ENCODE measurements at regions not wholly inside any gene's neighbourhood (a gene's known extent, or its start where the extent isn't known, plus 50 kb on each side); places are given as distances from the start of the nearest gene placed in this dataset.

DNA sequence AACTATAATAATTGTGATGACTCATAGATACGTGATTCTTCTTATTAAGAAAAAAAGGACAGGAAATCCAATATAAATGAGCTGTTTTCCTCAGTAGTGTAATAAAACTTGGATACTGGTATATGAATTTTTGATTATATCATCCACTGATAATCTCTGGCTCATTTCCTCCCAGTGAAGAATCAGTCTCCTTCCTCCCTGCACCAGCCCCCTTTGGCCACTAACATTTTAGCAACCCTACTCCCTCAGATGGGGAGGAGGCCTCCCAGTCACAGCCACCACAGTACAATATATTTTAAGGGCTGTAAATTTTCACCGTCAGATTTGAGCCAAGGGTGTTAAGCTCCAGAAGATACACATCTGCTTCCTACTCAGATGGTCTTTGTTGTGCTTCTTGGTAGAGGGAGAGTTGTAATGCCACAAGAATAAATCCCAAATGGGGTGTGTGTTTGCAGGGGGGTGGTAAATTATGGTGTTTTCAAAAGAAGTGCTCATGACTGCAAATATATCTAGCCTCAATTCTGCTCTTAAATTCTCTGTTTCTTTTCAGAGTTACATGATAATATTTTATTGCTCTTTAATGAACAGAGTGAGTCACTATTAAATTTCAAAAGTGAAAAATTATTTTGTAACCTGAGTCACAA, 153.5 kb downstream of the HLX start:
- WGBS, 2 donors: 56 to 63% methylated on average over 2 of the region's 2 CpGs
- no peaks in the 10 kb centered on the region for H3K27me3 ChIP-seq
- no peaks in the 10 kb centered on the region for H3K9me3 ChIP-seq
- intact Hi-C loops (cut with DNase I; ENCODE audit: low total_unique reads): no loop called here
- H3K4me1 ChIP-seq: no peaks in the 10 kb centered on the region
- no peak for DNase-seq
- H3K4me3 ChIP-seq: no peak overlapping the region
- TF ChIP-seq, protein P1, sequence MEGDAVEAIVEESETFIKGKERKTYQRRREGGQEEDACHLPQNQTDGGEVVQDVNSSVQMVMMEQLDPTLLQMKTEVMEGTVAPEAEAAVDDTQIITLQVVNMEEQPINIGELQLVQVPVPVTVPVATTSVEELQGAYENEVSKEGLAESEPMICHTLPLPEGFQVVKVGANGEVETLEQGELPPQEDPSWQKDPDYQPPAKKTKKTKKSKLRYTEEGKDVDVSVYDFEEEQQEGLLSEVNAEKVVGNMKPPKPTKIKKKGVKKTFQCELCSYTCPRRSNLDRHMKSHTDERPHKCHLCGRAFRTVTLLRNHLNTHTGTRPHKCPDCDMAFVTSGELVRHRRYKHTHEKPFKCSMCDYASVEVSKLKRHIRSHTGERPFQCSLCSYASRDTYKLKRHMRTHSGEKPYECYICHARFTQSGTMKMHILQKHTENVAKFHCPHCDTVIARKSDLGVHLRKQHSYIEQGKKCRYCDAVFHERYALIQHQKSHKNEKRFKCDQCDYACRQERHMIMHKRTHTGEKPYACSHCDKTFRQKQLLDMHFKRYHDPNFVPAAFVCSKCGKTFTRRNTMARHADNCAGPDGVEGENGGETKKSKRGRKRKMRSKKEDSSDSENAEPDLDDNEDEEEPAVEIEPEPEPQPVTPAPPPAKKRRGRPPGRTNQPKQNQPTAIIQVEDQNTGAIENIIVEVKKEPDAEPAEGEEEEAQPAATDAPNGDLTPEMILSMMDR (IDR thresholded peaks at IDR 0.05): no peak
- no peak for TF ChIP-seq POLR2A (IDR thresholded peaks at IDR 0.05)
- H3K27ac ChIP-seq: no peak overlapping the region
- H3K36me3 ChIP-seq (ENCODE audit: low read depth, missing control alignments): no peaks in the 10 kb centered on the region

DNA sequence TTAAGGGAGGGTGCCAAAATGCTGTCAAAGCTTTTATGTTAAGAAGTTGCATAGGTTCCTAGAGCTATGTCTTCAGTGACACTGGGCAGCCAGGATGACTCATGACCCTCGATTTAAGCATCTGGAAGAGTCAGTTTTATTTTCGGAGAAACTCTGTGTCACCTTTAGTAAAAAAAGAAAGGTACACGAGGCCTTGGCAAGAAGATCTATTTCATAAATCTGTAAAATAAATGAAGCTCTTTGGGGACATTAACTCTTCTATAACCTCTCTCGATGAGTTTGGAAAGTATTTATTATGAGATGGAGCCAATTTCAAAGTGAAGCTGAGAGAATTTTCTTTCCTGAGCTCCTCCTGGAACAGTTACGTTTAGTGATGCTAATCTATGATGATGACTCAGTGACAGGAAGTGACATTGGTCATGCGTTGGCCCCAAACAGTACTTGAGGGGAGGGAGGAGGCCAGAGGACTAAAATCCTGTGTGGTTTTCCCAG, 156.5 kb downstream of the HLX start:
- 59 to 61% methylated on average over 6 of the region's 6 CpGs for WGBS, 2 donors
- intact Hi-C loops (cut with DNase I; ENCODE audit: low total_unique reads): no loop called here
- Histone ChIP-seq H3K27me3 (no peaks in the 10 kb centered on the region), H3K36me3 (ENCODE audit: low read depth, missing control alignments) (no peaks in the 10 kb centered on the region), H3K9me3 (no peaks in the 10 kb centered on the region), H3K4me1 (no peaks in the 10 kb centered on the region), H3K27ac (no peak overlapping the region), H3K4me3 (no peak overlapping the region)
- TF ChIP-seq, protein P1 (IDR thresholded peaks at IDR 0.05): no peak
- TF ChIP-seq POLR2A (IDR thresholded peaks at IDR 0.05): no peak
- no peak for DNase-seq

DNA sequence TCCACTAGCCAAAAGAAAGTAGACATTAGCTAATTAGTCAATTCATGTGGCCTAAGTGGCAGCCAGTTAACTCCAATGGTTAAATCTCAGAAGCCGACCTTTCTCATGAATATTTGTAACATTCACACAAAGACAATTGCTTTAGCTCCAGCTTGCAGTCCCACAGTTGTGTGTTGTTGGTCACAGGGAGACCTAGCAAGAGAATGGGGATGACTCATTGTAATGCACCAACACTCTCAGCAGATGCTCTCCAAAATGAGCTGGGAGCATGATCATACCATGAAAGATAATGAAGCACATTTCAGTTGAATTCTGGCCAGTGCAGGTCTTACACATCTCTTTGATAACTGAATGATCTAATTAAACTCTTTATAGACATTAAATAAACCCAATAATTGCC, 160.4 kb downstream of the HLX start:
- Histone ChIP-seq H3K27ac (no peak overlapping the region), H3K9me3 (no peaks in the 10 kb centered on the region), H3K4me1 (no peaks in the 10 kb centered on the region), H3K4me3 (no peak overlapping the region), H3K27me3 (no peaks in the 10 kb centered on the region), H3K36me3 (ENCODE audit: low read depth, missing control alignments) (no peaks in the 10 kb centered on the region)
- TF ChIP-seq, protein P1 (IDR thresholded peaks at IDR 0.05): no peak
- no peak for TF ChIP-seq POLR2A (IDR thresholded peaks at IDR 0.05)
- WGBS, 2 donors: 79 to 95% methylated on average over 1 of the region's 1 CpG
- intact Hi-C loops (cut with DNase I; ENCODE audit: low total_unique reads): no loop called here
- DNase-seq: no peak

DNA sequence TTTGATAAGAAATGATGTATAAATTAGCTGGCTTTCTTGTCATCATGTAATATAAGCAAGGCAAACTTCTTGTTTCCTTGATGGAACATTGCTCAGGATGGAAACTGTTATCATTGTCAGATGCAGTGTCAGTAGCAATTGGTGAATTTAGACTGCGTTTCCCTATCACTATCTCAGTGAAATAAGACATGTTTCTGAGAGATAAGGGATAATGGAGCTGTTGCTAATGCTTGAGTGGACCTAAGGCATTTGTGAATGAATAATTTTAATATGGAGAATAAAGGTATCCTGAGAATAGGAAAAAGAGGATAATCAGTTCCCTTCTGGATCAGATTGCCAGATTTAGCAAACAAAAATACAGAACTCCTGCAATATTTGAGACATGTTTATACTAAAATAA, 160.9 kb downstream of the HLX start:
- Histone ChIP-seq H3K4me1 (no peaks in the 10 kb centered on the region), H3K27me3 (no peaks in the 10 kb centered on the region), H3K9me3 (no peaks in the 10 kb centered on the region), H3K4me3 (no peak overlapping the region), H3K27ac (no peak overlapping the region), H3K36me3 (ENCODE audit: low read depth, missing control alignments) (no peaks in the 10 kb centered on the region)
- intact Hi-C loops (cut with DNase I; ENCODE audit: low total_unique reads): no loop called here
- 47 to 55% methylated on average over 1 of the region's 1 CpG for WGBS, 2 donors
- DNase-seq: no peak
- TF ChIP-seq POLR2A (IDR thresholded peaks at IDR 0.05): no peak
- TF ChIP-seq, protein P1 (IDR thresholded peaks at IDR 0.05): no peak

DNA sequence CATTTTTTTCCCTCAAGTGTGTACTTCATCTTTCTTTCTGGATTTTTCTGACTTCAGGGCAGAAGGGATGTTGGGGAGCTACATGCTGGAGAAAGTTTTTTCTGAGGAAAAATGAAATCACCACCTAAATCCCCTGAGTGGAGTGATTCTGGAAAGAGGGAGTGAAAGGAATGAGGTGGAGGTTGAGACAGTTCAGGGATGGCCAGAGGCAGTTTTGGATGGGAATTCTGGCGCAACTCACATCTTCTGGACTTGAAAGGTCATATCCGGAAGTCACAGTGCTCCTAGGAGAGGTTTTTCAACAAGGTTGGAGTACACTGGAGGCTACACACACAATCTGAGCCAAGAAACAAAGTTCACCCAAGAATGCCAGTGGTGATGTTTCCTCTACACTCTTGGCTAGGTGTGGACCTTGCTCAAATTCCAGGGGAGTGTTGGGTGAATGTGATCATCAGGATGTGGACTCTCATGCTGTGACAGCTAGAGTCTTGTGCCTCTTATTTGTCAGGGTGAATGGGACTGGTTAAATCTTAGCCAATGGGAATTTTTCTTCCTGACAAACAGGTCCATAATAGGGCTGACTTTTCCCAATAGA, 161.5 kb downstream of the HLX start:
- intact Hi-C loops (cut with DNase I; ENCODE audit: low total_unique reads): no loop called here
- H3K9me3 ChIP-seq: no peaks in the 10 kb centered on the region
- WGBS, 2 donors: 73 to 85% methylated on average over 2 of the region's 2 CpGs
- DNase-seq: no peak
- no peak overlapping the region for H3K4me3 ChIP-seq
- no peak for TF ChIP-seq POLR2A (IDR thresholded peaks at IDR 0.05)
- TF ChIP-seq, protein P1 (IDR thresholded peaks at IDR 0.05): no peak
- no peaks in the 10 kb centered on the region for H3K27me3 ChIP-seq
- no peaks in the 10 kb centered on the region for H3K4me1 ChIP-seq
- no peaks in the 10 kb centered on the region for H3K36me3 ChIP-seq (ENCODE audit: low read depth, missing control alignments)
- no peak overlapping the region for H3K27ac ChIP-seq

Data from testis (tissue), 2 donors.